Calu3 (cell line): ENCODE measurements at regions not wholly inside any gene's neighbourhood (a gene's known extent, or its start where the extent isn't known, plus 50 kb on each side); places are given as distances from the start of the nearest gene placed in this dataset.

ENCODE experiments used
- BruUV-seq: library from RNA; stranded (reverse); fragments of 400-500 nt; replicated peaks from 2 replicates; lab custom pipeline; 2021; lab: Mats Ljungman, UMichigan
- CTCF ChIA-PET: fragments of 300-600 bp; sonication (Branson Sonifier 250); formaldehyde crosslinking; loops from one replicate; lab custom pipeline; 2022; ENCODE audit warnings: antibody characterized with exemption; lab: Charles Lee
- DNase-seq: peaks from one replicate; pipeline ENCODE4 v3.0.0; 2022
- H3K27ac Mint-ChIP-seq: one replicate; pipeline ENCODE4 v1.8.0; 2022; ENCODE audit warnings: mixed read lengths; ENCODE audit not compliant: unreplicated experiment
- H3K27me3 Mint-ChIP-seq: one replicate; pipeline ENCODE4 v1.8.0; 2022; ENCODE audit warnings: mixed read lengths; ENCODE audit not compliant: unreplicated experiment
- H3K36me3 Mint-ChIP-seq: one replicate; pipeline ENCODE4 v1.8.0; 2022; ENCODE audit warnings: mild to moderate bottlenecking, moderate library complexity, mixed read lengths; ENCODE audit not compliant: insufficient read depth, unreplicated experiment
- H3K4me1 Mint-ChIP-seq: one replicate; pipeline ENCODE4 v1.8.0; 2022; ENCODE audit warnings: mild to moderate bottlenecking, low read depth, mixed read lengths; ENCODE audit not compliant: unreplicated experiment
- H3K4me3 Mint-ChIP-seq: one replicate; pipeline ENCODE4 v1.8.0; 2022; ENCODE audit warnings: mild to moderate bottlenecking, low read depth, moderate library complexity, mixed read lengths; ENCODE audit not compliant: unreplicated experiment
- H3K9me3 Mint-ChIP-seq: one replicate; pipeline ENCODE4 v1.8.0; 2022; ENCODE audit warnings: low read depth, mixed read lengths; ENCODE audit not compliant: unreplicated experiment
- CTCF ChIP-seq: fragments of 200-600 bp; IDR thresholded peaks from one replicate; pipeline ENCODE4 v1.8.0; 2022; ENCODE audit warnings: antibody characterized with exemption; ENCODE audit not compliant: unreplicated experiment
- intact Hi-C: fragments of 100-400 bp; cut with micrococcal nuclease; formaldehyde crosslinking; loops from one replicate; pipeline ENCODE4 v1.10.0; 2022; ENCODE audit not compliant: unreplicated experiment

GRCh38 chr2:129462967-129463366 is 516.5 kb upstream of the RAB6C start:
- BruUV-seq, result no TSS peak
- Mint-ChIP-seq H3K36me3 (no peaks in the 10 kb centered on the region), H3K27me3 (no peaks in the 10 kb centered on the region), H3K9me3 (peaks cover 6% of the 10 kb centered on the region), H3K27ac (no peak overlapping the region), H3K4me3 (no peak overlapping the region), H3K4me1 (no peaks in the 10 kb centered on the region)
- no peak for TF ChIP-seq CTCF
- CTCF ChIA-PET, result no interaction called here
- intact Hi-C loops, result no loop called here
- DNase-seq, result no peak

GRCh38 chr2:129464036-129464435 is 515.4 kb upstream of the RAB6C start:
- intact Hi-C loops, result no loop called here
- TF ChIP-seq CTCF, result no peak
- no peak for DNase-seq
- H3K27ac Mint-ChIP-seq, result no peak overlapping the region
- BruUV-seq, result no TSS peak
- H3K9me3 Mint-ChIP-seq, result peaks cover 6% of the 10 kb centered on the region
- H3K27me3 Mint-ChIP-seq, result no peaks in the 10 kb centered on the region
- no peaks in the 10 kb centered on the region for H3K36me3 Mint-ChIP-seq
- no peaks in the 10 kb centered on the region for H3K4me1 Mint-ChIP-seq
- CTCF ChIA-PET, result no interaction called here
- no peak overlapping the region for H3K4me3 Mint-ChIP-seq

- BruUV-seq, result no TSS peak
- no peak for TF ChIP-seq CTCF
- Mint-ChIP-seq H3K27ac (no peak overlapping the region), H3K4me3 (no peak overlapping the region), H3K27me3 (no peaks in the 10 kb centered on the region), H3K4me1 (no peaks in the 10 kb centered on the region), H3K36me3 (no peaks in the 10 kb centered on the region), H3K9me3 (peaks cover 6% of the 10 kb centered on the region)
- CTCF ChIA-PET, result no interaction called here
- intact Hi-C loops, result no loop called here
- no peak for DNase-seq
These were observed 514.8 kb upstream of the RAB6C start for GRCh38 chr2:129464631-129465030.

GRCh38 chr2:129465045-129465444 is 514.4 kb upstream of the RAB6C start:
- no peak for DNase-seq
- Mint-ChIP-seq H3K36me3 (no peaks in the 10 kb centered on the region), H3K4me1 (no peaks in the 10 kb centered on the region), H3K27ac (no peak overlapping the region), H3K9me3 (peaks cover 7% of the 10 kb centered on the region), H3K4me3 (no peak overlapping the region), H3K27me3 (no peaks in the 10 kb centered on the region)
- CTCF ChIA-PET, result no interaction called here
- no TSS peak for BruUV-seq
- intact Hi-C loops, result no loop called here
- TF ChIP-seq CTCF, result no peak
